Smooth muscle cell (in vitro differentiated cells): ENCODE measurements at regions not wholly inside any gene's neighbourhood (a gene's known extent, or its start where the extent isn't known, plus 50 kb on each side); places are given as distances from the start of the nearest gene placed in this dataset.
"Not testable (repeated sequence)": the region's sequence is repeated elsewhere in the genome, so short reads cannot be mapped to it uniquely, and the experiment has no call there.

ENCODE experiments used
- DNase-seq: peaks from one replicate; lab custom pipeline; 2025; ENCODE audit not compliant: unreplicated experiment; lab: John Stamatoyannopoulos, UW
- H2AFZ ChIP-seq: fragments of 200-600 bp; sonication (generic); 2 replicates; pipeline ENCODE4 v1.6.0; 2016; ENCODE audit warnings: antibody characterized with exemption, low read depth, mild to moderate bottlenecking
- H3F3A ChIP-seq: fragments of 200-600 bp; sonication (generic); 2 replicates; pipeline ENCODE4 v1.6.0; 2017; ENCODE audit warnings: antibody characterized with exemption, low read depth
- H3K27ac ChIP-seq: fragments of 200-600 bp; sonication (generic); 2 replicates; pipeline ENCODE4 v1.5.1; 2016; ENCODE audit warnings: low read depth, mild to moderate bottlenecking
- H3K27me3 ChIP-seq: fragments of 200-600 bp; sonication (generic); 2 replicates; pipeline ENCODE4 v1.6.1; 2016; ENCODE audit warnings: low read depth, mild to moderate bottlenecking
- H3K36me3 ChIP-seq: fragments of 200-600 bp; sonication (generic); 2 replicates; pipeline ENCODE4 v1.5.1; 2016; ENCODE audit warnings: low read depth
- H3K4me1 ChIP-seq: fragments of 200-600 bp; sonication (generic); 2 replicates; pipeline ENCODE4 v1.5.1; 2016; ENCODE audit warnings: low read depth
- H3K4me2 ChIP-seq: fragments of 200-600 bp; sonication (generic); 2 replicates; pipeline ENCODE4 v1.6.0; 2016; ENCODE audit warnings: mild to moderate bottlenecking
- H3K4me3 ChIP-seq: fragments of 200-600 bp; sonication (generic); 2 replicates; pipeline ENCODE4 v1.5.1; 2016; ENCODE audit warnings: mild to moderate bottlenecking
- H3K79me2 ChIP-seq: fragments of 200-600 bp; sonication (generic); 2 replicates; pipeline ENCODE4 v1.6.0; 2016; ENCODE audit warnings: low read depth, mild to moderate bottlenecking
- H3K9ac ChIP-seq: fragments of 200-600 bp; sonication (generic); 2 replicates; pipeline ENCODE4 v1.6.0; 2016; ENCODE audit warnings: low read depth
- H3K9me3 ChIP-seq: fragments of 200-600 bp; sonication (generic); replicated peaks from 2 replicates; pipeline ENCODE4 v1.5.1; 2016; ENCODE audit warnings: low read depth
- H4K20me1 ChIP-seq: fragments of 200-600 bp; sonication (generic); 2 replicates; pipeline ENCODE4 v1.6.0; 2016; ENCODE audit warnings: low read depth
- CTCF ChIP-seq: fragments of 200-600 bp; sonication (generic); IDR thresholded peaks from 2 replicates; pipeline ENCODE4 v1.5.1; 2017; ENCODE audit warnings: borderline replicate concordance, mild to moderate bottlenecking, antibody characterized with exemption; ENCODE audit not compliant: insufficient read depth, poor library complexity, severe bottlenecking
- WGBS: methylation state at CpG from one replicate; pipeline ENCODE4 v1.1.7; 2016; ENCODE audit warnings: low lambda C conversion rate; 5-methylcytosine and 5-hydroxymethylcytosine counted together

- H3K9me3 ChIP-seq, result no peaks in the 10 kb centered on the region
- DNase-seq, result no peak
- H2AFZ ChIP-seq, result no peak overlapping the region
- no peak overlapping the region for H3K4me3 ChIP-seq
- no peaks in the 10 kb centered on the region for H3F3A ChIP-seq
- H3K27me3 ChIP-seq, result no peaks in the 10 kb centered on the region
- no peak overlapping the region for H3K27ac ChIP-seq
- TF ChIP-seq CTCF, result no peak
- H3K9ac ChIP-seq, result no peak overlapping the region
- H3K4me2 ChIP-seq, result no peak overlapping the region
- no peaks in the 10 kb centered on the region for H4K20me1 ChIP-seq
- no peaks in the 10 kb centered on the region for H3K36me3 ChIP-seq
- no peaks in the 10 kb centered on the region for H3K4me1 ChIP-seq
- H3K79me2 ChIP-seq, result no peaks in the 10 kb centered on the region
Measured at GRCh38 chr5:85628153-85628552, 989.6 kb upstream of the COX7C start.

GRCh38 chr5:85638495-85639125 is 979.1 kb upstream of the COX7C start:
- not testable (repeated sequence) for H3K9ac ChIP-seq, H3K4me1 ChIP-seq, H3K4me3 ChIP-seq, H3K79me2 ChIP-seq, H4K20me1 ChIP-seq, H3K27me3 ChIP-seq, H3K4me2 ChIP-seq, H3F3A ChIP-seq, H3K9me3 ChIP-seq, H3K27ac ChIP-seq, DNase-seq, H2AFZ ChIP-seq, H3K36me3 ChIP-seq
- WGBS, result 92% methylated on average over 16 of the region's 25 CpGs

GRCh38 chr5:85646036-85646435 is 971.7 kb upstream of the COX7C start:
- 95% methylated on average over 7 of the region's 7 CpGs for WGBS
- Histone ChIP-seq H3K27ac (no peak overlapping the region), H3K4me2 (no peak overlapping the region), H2AFZ (no peak overlapping the region), H3K4me3 (no peak overlapping the region), H4K20me1 (no peaks in the 10 kb centered on the region), H3K9me3 (no peaks in the 10 kb centered on the region), H3K9ac (no peak overlapping the region), H3K27me3 (no peaks in the 10 kb centered on the region), H3F3A (no peaks in the 10 kb centered on the region), H3K36me3 (no peaks in the 10 kb centered on the region), H3K79me2 (no peaks in the 10 kb centered on the region), H3K4me1 (no peaks in the 10 kb centered on the region)
- no peak for TF ChIP-seq CTCF
- no peak for DNase-seq

GRCh38 chr5:85646641-85647040 is 971.1 kb upstream of the COX7C start:
- H3K9me3 ChIP-seq, result no peaks in the 10 kb centered on the region
- H3F3A ChIP-seq, result no peaks in the 10 kb centered on the region
- H4K20me1 ChIP-seq, result no peaks in the 10 kb centered on the region
- 81% methylated on average over 2 of the region's 2 CpGs for WGBS
- DNase-seq, result no peak
- H3K4me1 ChIP-seq, result no peaks in the 10 kb centered on the region
- no peak overlapping the region for H3K9ac ChIP-seq
- H3K4me2 ChIP-seq, result no peak overlapping the region
- H3K4me3 ChIP-seq, result no peak overlapping the region
- no peaks in the 10 kb centered on the region for H3K27me3 ChIP-seq
- no peak for TF ChIP-seq CTCF
- H3K27ac ChIP-seq, result no peak overlapping the region
- no peak overlapping the region for H2AFZ ChIP-seq
- H3K36me3 ChIP-seq, result no peaks in the 10 kb centered on the region
- no peaks in the 10 kb centered on the region for H3K79me2 ChIP-seq
